K562 (cell line): ENCODE measurements at regions not wholly inside any gene's neighbourhood (a gene's known extent, or its start where the extent isn't known, plus 50 kb on each side); places are given as distances from the start of the nearest gene placed in this dataset.

Experiments used
- ATAC-seq: fragments of 200-7000 bp; cut with Tn5 transposase; 3 replicates; pipeline ENCODE4 v1.9.1; 2020; ENCODE audit warnings: moderate library complexity
- BruUV-seq: library from RNA; stranded (reverse); fragments of 400-500 nt; replicated peaks from 2 replicates; lab custom pipeline; 2021; lab: Mats Ljungman, UMichigan
- CTCF ChIA-PET: fragments of 300-600 bp; formaldehyde crosslinking; extraction: SDS; loops from one replicate; lab custom pipeline; 2021; ENCODE audit warnings: low intra/inter-chr PET ratio; lab: Yijun Ruan, JAX
- POLR2A ChIA-PET: fragments of 300-600, 350-650 bp; sonication (Branson Sonifier 250); formaldehyde crosslinking; extraction: SDS; loops from one replicate; lab custom pipeline; 2021; ENCODE audit warnings: antibody characterized with exemption, inconsistent platforms; lab: Yijun Ruan, JAX
- DNase-seq, 4 experiments: peaks; one replicate each; pipeline versions ENCODE4 v3.0.0 to v3.0.0-alpha.2; 2011 to 2018; ENCODE audit warnings: low spot score in 3 of 4, mixed read lengths in 3 of 4; ENCODE audit errors: extremely low read depth in 1 of 4
- FAIRE-seq: peaks from 2 replicates; lab custom pipeline; 2011; peaks lifted over from hg19 to GRCh38; lab: Jason Lieb, UNC
- H2AFZ ChIP-seq: 2 replicates; pipeline ENCODE4 v1.6.0; 2011; ENCODE audit warnings: low read depth, low read length, control low read depth, inconsistent platforms
- H3K27ac ChIP-seq: fragments of 200-600 bp; 3 replicates; pipeline ENCODE4 v1.8.0; 2011; ENCODE audit warnings: low read depth, mild to moderate bottlenecking, control low read depth, inconsistent platforms, low read length, moderate library complexity, mixed read lengths; ENCODE audit errors: extremely low read depth
- H3K27me3 ChIP-seq, 2 experiments: fragments of 300-600 bp in 1 of 2; 2 replicates in 1 of 2; 3 replicates in 1 of 2; pipeline versions ENCODE4 v1.6.0 to v1.8.0; 2011; ENCODE audit warnings: inconsistent platforms in 2 of 2, low read length in 2 of 2, mild to moderate bottlenecking in 1 of 2, mixed read lengths in 1 of 2, moderate library complexity in 1 of 2; ENCODE audit not compliant: control insufficient read depth in 2 of 2, insufficient read depth in 2 of 2
- H3K36me3 ChIP-seq: fragments of 300-600 bp; 3 replicates; pipeline ENCODE4 v1.8.0; 2011; ENCODE audit warnings: mild to moderate bottlenecking, low read length, inconsistent platforms; ENCODE audit not compliant: control insufficient read depth, insufficient read depth
- H3K4me1 ChIP-seq, 2 experiments: fragments of 200-600 bp in 1 of 2; replicated peaks in 1 of 2; 2 replicates in 1 of 2; 3 replicates in 1 of 2; pipeline versions ENCODE4 v1.5.1 to v1.8.0; 2011; ENCODE audit warnings: inconsistent platforms in 2 of 2, low read length in 2 of 2, mild to moderate bottlenecking in 1 of 2, mixed read lengths in 1 of 2, moderate library complexity in 1 of 2; ENCODE audit not compliant: control insufficient read depth in 2 of 2, insufficient read depth in 2 of 2
- H3K4me2 ChIP-seq: 2 replicates; pipeline ENCODE4 v1.6.1; 2011; ENCODE audit warnings: low read length, control low read depth, inconsistent platforms, mixed read lengths; ENCODE audit not compliant: insufficient read depth
- H3K4me3 ChIP-seq: fragments of 200-600 bp; sonication (generic), shearing (Covaris generic); 2 replicates; pipeline ENCODE4 v1.5.1; 2016; ENCODE audit warnings: control low read depth, inconsistent platforms
- H3K79me2 ChIP-seq: fragments of 200-600 bp; 3 replicates; pipeline ENCODE4 v1.8.0; 2011; ENCODE audit warnings: low read length, inconsistent platforms; ENCODE audit not compliant: control insufficient read depth, insufficient read depth
- H3K9ac ChIP-seq, 2 experiments: 2 replicates each; pipeline versions ENCODE4 v1.6.0 to v1.6.1; 2011; ENCODE audit warnings: low read depth in 2 of 2, low read length in 2 of 2, control low read depth in 1 of 2, inconsistent platforms in 1 of 2, mild to moderate bottlenecking in 1 of 2, mixed read lengths in 1 of 2; ENCODE audit not compliant: insufficient read depth in 1 of 2
- H3K9me1 ChIP-seq: one replicate; pipeline ENCODE4 v1.6.0; 2011; ENCODE audit warnings: inconsistent platforms, mild to moderate bottlenecking, low read length, moderate library complexity; ENCODE audit not compliant: control insufficient read depth, insufficient read depth
- H3K9me3 ChIP-seq: replicated peaks from 2 replicates; pipeline ENCODE4 v1.5.1; 2011; ENCODE audit warnings: low read depth, low read length, inconsistent platforms; ENCODE audit not compliant: control insufficient read depth, insufficient read depth
- H4K20me1 ChIP-seq: replicated peaks from 2 replicates; pipeline ENCODE4 v1.6.1; 2011; ENCODE audit warnings: low read length, inconsistent platforms, mixed read lengths; ENCODE audit not compliant: control insufficient read depth, insufficient read depth
- COPS2 ChIP-seq: fragments of 450-650 bp; conservative IDR thresholded peaks from 2 replicates; pipeline ENCODE4 v1.6.1; 2016; ENCODE audit warnings: mild to moderate bottlenecking, moderate library complexity
- RNF2 ChIP-seq: sonication (generic); IDR thresholded peaks from 2 replicates; pipeline ENCODE4 v1.6.1; 2016
- ZKSCAN3 ChIP-seq: fragments of 250-450 bp; sonication (Bioruptor Pico); IDR thresholded peaks from 2 replicates; pipeline ENCODE4 v1.4.0; 2020
- ZNF24 ChIP-seq: fragments of 450-650 bp; IDR thresholded peaks from 2 replicates; pipeline ENCODE4 v1.6.1; 2016
- whole genome bisulfite sequencing: fragments of 100-300 bp; shearing (Covaris generic); methylation state at CpG from one replicate; pipeline ENCODE4 v1.1.6; 2016; ENCODE audit warnings: low coverage, mixed read lengths; ENCODE audit not compliant: insufficient coverage; ENCODE audit errors: missing lambda C conversion rate; 5-methylcytosine and 5-hydroxymethylcytosine counted together
- in situ Hi-C: fragments of 300-500 bp; cut with MboI; formaldehyde crosslinking; loops from 4 replicates; pipeline ENCODE4 v1.15.0; 2018; ENCODE audit warnings: inconsistent platforms, mixed read lengths
- intact Hi-C: fragments of 100-400 bp; cut with micrococcal nuclease; formaldehyde crosslinking; loops from 2 replicates; pipeline ENCODE4 v1.14.2; 2022
- TF ChIP-seq, protein P1 (sequence below): fragments of 450-650 bp; formaldehyde crosslinking; IDR thresholded peaks from 2 replicates; pipeline ENCODE4 v1.4.0; 2020; ENCODE audit warnings: mild to moderate bottlenecking

DNA sequence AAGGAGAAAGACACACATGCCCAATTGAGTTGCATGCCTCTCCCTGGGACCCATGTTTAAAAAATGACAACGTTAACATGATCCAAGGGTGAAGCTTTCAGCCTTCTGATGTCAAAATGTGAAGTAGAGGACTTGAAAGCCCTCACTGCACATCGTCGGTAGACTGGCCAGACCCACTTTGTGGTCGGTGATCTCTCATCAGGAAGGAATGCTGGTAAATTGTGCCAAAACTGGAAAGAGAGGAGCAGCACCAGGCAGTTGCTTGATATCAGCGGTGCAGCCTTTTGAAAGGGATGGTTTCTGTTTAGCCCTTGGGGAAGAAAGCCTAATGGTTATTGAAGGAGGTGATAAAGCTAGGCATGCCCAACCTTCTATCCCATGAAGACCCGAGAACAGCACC lies 125.3 kb upstream of the MARCHF11 start:
- Histone ChIP-seq H3K27ac (no peak overlapping the region), H3K4me2 (no peak overlapping the region), H3K79me2 (no peaks in the 10 kb centered on the region), H3K9ac (no peak overlapping the region), H3K4me1 (no peaks in the 10 kb centered on the region), H3K36me3 (no peaks in the 10 kb centered on the region), H4K20me1 (no peaks in the 10 kb centered on the region), H3K27me3 (no peaks in the 10 kb centered on the region), H2AFZ (no peak overlapping the region), H3K9me3 (no peaks in the 10 kb centered on the region), H3K9me1 (no peaks in the 10 kb centered on the region), H3K4me3 (no peak overlapping the region)
- no TSS peak for BruUV-seq
- FAIRE-seq (no peak), ATAC-seq (no peak), DNase-seq (no peak)
- POLR2A ChIA-PET = interaction anchor here (0.7 to 1.1 kb wide), 2 partner anchors 9 to 15 kb away, joined by 3 to 4 read pairs; no protein-coding TSS in a partner anchor
- WGBS = 1% methylated on average over 6 of the region's 6 CpGs
- in situ Hi-C loops (no loop called here), intact Hi-C loops (no loop called here)
- CTCF ChIA-PET = no interaction called here
- TF ChIP-seq ZNF24 (no peak), RNF2 (no peak)

DNA sequence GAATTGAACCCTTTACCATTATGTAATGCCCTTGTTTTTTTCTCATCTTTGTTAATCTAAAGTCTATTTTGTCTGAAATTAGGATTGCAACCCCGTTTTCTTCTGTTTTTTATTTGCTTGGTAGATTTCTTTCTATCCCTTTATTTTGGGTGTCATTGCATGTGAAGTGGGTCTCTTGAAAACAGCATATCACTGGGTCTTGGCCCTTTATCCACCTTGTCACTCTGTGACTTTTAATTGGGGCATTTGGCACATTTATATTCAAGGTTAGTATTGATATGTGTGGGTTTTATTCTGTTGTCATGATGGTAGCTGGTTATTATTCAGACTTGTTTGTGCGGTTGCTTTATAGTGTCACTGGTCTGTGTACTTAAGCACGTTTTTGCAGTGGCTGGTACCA lies 117.4 kb upstream of the MARCHF11 start:
- TF ChIP-seq ZKSCAN3 (CRISPR knock-in tag) = no peak
- no peak for TF ChIP-seq COPS2
- TF ChIP-seq, protein P1, sequence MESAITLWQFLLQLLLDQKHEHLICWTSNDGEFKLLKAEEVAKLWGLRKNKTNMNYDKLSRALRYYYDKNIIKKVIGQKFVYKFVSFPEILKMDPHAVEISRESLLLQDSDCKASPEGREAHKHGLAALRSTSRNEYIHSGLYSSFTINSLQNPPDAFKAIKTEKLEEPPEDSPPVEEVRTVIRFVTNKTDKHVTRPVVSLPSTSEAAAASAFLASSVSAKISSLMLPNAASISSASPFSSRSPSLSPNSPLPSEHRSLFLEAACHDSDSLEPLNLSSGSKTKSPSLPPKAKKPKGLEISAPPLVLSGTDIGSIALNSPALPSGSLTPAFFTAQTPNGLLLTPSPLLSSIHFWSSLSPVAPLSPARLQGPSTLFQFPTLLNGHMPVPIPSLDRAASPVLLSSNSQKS (CRISPR knock-in tag) = no peak
- BruUV-seq = no TSS peak
- in situ Hi-C loops (no loop called here), intact Hi-C loops (no loop called here)
- Histone ChIP-seq H3K9me1 (no peaks in the 10 kb centered on the region), H3K4me1 (no peaks in the 10 kb centered on the region), H3K4me3 (no peak overlapping the region), H2AFZ (no peak overlapping the region), H3K9me3 (no peaks in the 10 kb centered on the region), H4K20me1 (no peaks in the 10 kb centered on the region), H3K27me3 (no peaks in the 10 kb centered on the region), H3K9ac (no peak overlapping the region), H3K27ac (no peak overlapping the region), H3K36me3 (no peaks in the 10 kb centered on the region), H3K4me2 (no peak overlapping the region), H3K79me2 (no peaks in the 10 kb centered on the region)
- ATAC-seq = no peak
- POLR2A ChIA-PET = interaction anchor here (0.6 kb wide), 1 partner anchor 196 kb away, joined by 3 read pairs; no protein-coding TSS in a partner anchor
- DNase-seq = no peak
- 0% methylated on average over 3 of the region's 3 CpGs for whole genome bisulfite sequencing
- CTCF ChIA-PET = no interaction called here
- FAIRE-seq = no peak
